Testis (tissue), 2 donors: ENCODE measurements at regions not wholly inside any gene's neighbourhood (a gene's known extent, or its start where the extent isn't known, plus 50 kb on each side); places are given as distances from the start of the nearest gene placed in this dataset.

Experiments
- POLR2A ChIP-seq: fragments of 450-650 bp; IDR thresholded peaks from one replicate; pipeline ENCODE4 v1.6.1; 2017; ENCODE audit warnings: antibody characterized with exemption, mild to moderate bottlenecking, moderate library complexity
- TF ChIP-seq, protein P1 (sequence below), 3 experiments: fragments of 450-650 bp in 2 of 3; fragments of 200-600 bp in 1 of 3; sonication (generic) in 1 of 3; IDR thresholded peaks; one replicate each; pipeline ENCODE4 v1.5.1; 2016 to 2019; ENCODE audit warnings: antibody characterized with exemption in 3 of 3, mild to moderate bottlenecking in 2 of 3, moderate library complexity in 1 of 3

GRCh38 chr7:115085421-115085820, 163.5 kb downstream of the MDFIC start:
- TF ChIP-seq, protein P1, sequence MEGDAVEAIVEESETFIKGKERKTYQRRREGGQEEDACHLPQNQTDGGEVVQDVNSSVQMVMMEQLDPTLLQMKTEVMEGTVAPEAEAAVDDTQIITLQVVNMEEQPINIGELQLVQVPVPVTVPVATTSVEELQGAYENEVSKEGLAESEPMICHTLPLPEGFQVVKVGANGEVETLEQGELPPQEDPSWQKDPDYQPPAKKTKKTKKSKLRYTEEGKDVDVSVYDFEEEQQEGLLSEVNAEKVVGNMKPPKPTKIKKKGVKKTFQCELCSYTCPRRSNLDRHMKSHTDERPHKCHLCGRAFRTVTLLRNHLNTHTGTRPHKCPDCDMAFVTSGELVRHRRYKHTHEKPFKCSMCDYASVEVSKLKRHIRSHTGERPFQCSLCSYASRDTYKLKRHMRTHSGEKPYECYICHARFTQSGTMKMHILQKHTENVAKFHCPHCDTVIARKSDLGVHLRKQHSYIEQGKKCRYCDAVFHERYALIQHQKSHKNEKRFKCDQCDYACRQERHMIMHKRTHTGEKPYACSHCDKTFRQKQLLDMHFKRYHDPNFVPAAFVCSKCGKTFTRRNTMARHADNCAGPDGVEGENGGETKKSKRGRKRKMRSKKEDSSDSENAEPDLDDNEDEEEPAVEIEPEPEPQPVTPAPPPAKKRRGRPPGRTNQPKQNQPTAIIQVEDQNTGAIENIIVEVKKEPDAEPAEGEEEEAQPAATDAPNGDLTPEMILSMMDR (IDR thresholded peaks at IDR 0.05) = no peak
- TF ChIP-seq POLR2A = no peak
